Colonic mucosa (tissue), 4 donors: ENCODE measurements at regions not wholly inside any gene's neighbourhood (a gene's known extent, or its start where the extent isn't known, plus 50 kb on each side); places are given as distances from the start of the nearest gene placed in this dataset.

Source experiments
- DNase-seq: peaks from one replicate; pipeline ENCODE4 v3.0.0-alpha.2; 2020
- H3K27ac ChIP-seq: fragments of 200-600 bp; one replicate; pipeline ENCODE4 v1.8.0; 2021
- H3K27me3 ChIP-seq: fragments of 200-600 bp; one replicate; pipeline ENCODE4 v1.8.0; 2021
- H3K36me3 ChIP-seq: fragments of 200-600 bp; one replicate; pipeline ENCODE4 v1.8.0; 2021
- H3K4me1 ChIP-seq: fragments of 200-600 bp; one replicate; pipeline ENCODE4 v1.8.0; 2021; ENCODE audit warnings: mild to moderate bottlenecking
- H3K4me3 ChIP-seq: fragments of 200-600 bp; one replicate; pipeline ENCODE4 v1.8.0; 2021
- H3K9ac ChIP-seq, 2 donors: one replicate each; pipeline ENCODE4 v1.7.0; 2013; ENCODE audit warnings: control low read depth in 2 of 2, low read depth in 2 of 2, low read length in 2 of 2
- H3K9me3 ChIP-seq: fragments of 200-600 bp; one replicate; pipeline ENCODE4 v1.8.0; 2021
- CTCF ChIP-seq: fragments of 200-600 bp; IDR thresholded peaks from one replicate; pipeline ENCODE4 v1.8.0; 2022; ENCODE audit warnings: antibody characterized with exemption, mild to moderate bottlenecking
- intact Hi-C: fragments of 100-400 bp; cut with DNase I; formaldehyde crosslinking; loops from one replicate; pipeline ENCODE4 v1.14.1; 2022
- donor health status: healthy.
- donor health status: DM: no; HTN: no; CAD: no.
- donor health status: DM: no; HTN: no; CAD: no.

- Histone ChIP-seq H3K9ac (no peak overlapping the region), H3K9me3 (no peaks in the 10 kb centered on the region), H3K27me3 (no peaks in the 10 kb centered on the region), H3K4me1 (no peaks in the 10 kb centered on the region), H3K4me3 (no peak overlapping the region), H3K36me3 (no peaks in the 10 kb centered on the region), H3K27ac (no peak overlapping the region)
- TF ChIP-seq CTCF, result no peak
- no peak for DNase-seq
- intact Hi-C loops, result no loop called here
These were observed 500.6 kb upstream of the IGFBP3 start for GRCh38 chr7:46421441-46422230.

- no peak for DNase-seq
- TF ChIP-seq CTCF, result no peak
- no peaks in the 10 kb centered on the region for H3K9me3 ChIP-seq
- intact Hi-C loops, result no loop called here
- no peak overlapping the region for H3K9ac ChIP-seq
- no peak overlapping the region for H3K4me3 ChIP-seq
- no peaks in the 10 kb centered on the region for H3K4me1 ChIP-seq
- H3K36me3 ChIP-seq, result no peaks in the 10 kb centered on the region
- H3K27ac ChIP-seq, result no peak overlapping the region
- H3K27me3 ChIP-seq, result no peaks in the 10 kb centered on the region
These were observed 493.9 kb upstream of the IGFBP3 start for GRCh38 chr7:46414946-46415345.

- Histone ChIP-seq H3K27ac (no peak overlapping the region), H3K27me3 (no peaks in the 10 kb centered on the region), H3K4me3 (no peak overlapping the region), H3K4me1 (no peaks in the 10 kb centered on the region), H3K9ac (no peak overlapping the region), H3K36me3 (no peaks in the 10 kb centered on the region), H3K9me3 (no peaks in the 10 kb centered on the region)
- intact Hi-C loops, result no loop called here
- DNase-seq, result no peak
- TF ChIP-seq CTCF, result no peak
These were observed 490.2 kb upstream of the IGFBP3 start for GRCh38 chr7:46411236-46411635.

- H3K9ac ChIP-seq, result no peak overlapping the region
- no peak for TF ChIP-seq CTCF
- intact Hi-C loops, result no loop called here
These were observed 486.1 kb upstream of the IGFBP3 start for GRCh38 chr7:46407125-46407524.

GRCh38 chr7:46397591-46397990, 476.5 kb upstream of the IGFBP3 start:
- Histone ChIP-seq H3K36me3 (no peaks in the 10 kb centered on the region), H3K4me3 (no peak overlapping the region), H3K9ac (no peak overlapping the region), H3K9me3 (no peaks in the 10 kb centered on the region), H3K4me1 (no peaks in the 10 kb centered on the region), H3K27me3 (no peaks in the 10 kb centered on the region), H3K27ac (no peak overlapping the region)
- intact Hi-C loops, result no loop called here
- no peak for DNase-seq
- no peak for TF ChIP-seq CTCF

More at GRCh38 chr7:46407125-46407524, 486.1 kb upstream of the IGFBP3 start:
- no peak for DNase-seq
- no peak overlapping the region for H3K4me3 ChIP-seq
- no peaks in the 10 kb centered on the region for H3K36me3 ChIP-seq
- no peaks in the 10 kb centered on the region for H3K4me1 ChIP-seq
- H3K27ac ChIP-seq, result no peak overlapping the region
- H3K9me3 ChIP-seq, result no peaks in the 10 kb centered on the region
- no peaks in the 10 kb centered on the region for H3K27me3 ChIP-seq
